GM12891 (cell line): ENCODE measurements at regions not wholly inside any gene's neighbourhood (a gene's known extent, or its start where the extent isn't known, plus 50 kb on each side); places are given as distances from the start of the nearest gene placed in this dataset.

Source experiments
- PAX5 ChIP-seq: IDR thresholded peaks from 2 replicates; pipeline ENCODE4 v1.6.1; 2011; ENCODE audit warnings: low read length, moderate library complexity, mild to moderate bottlenecking; ENCODE audit not compliant: insufficient read depth, severe bottlenecking
- POLR2A ChIP-seq: IDR thresholded peaks from 2 replicates; pipeline ENCODE4 v1.6.1; 2011; ENCODE audit warnings: low read depth, low read length, control low read depth
- POLR2AphosphoS5 ChIP-seq: IDR thresholded peaks from 2 replicates; pipeline ENCODE4 v1.6.1; 2011; ENCODE audit warnings: low read depth, low read length, control low read depth
- POU2F2 ChIP-seq: IDR thresholded peaks from 2 replicates; pipeline ENCODE4 v1.6.1; 2011; ENCODE audit warnings: low read depth, mild to moderate bottlenecking, control low read depth, low read length, moderate library complexity
- SPI1 ChIP-seq: IDR thresholded peaks from 2 replicates; pipeline ENCODE4 v1.6.1; 2011; ENCODE audit warnings: low read depth, low read length, control low read depth
- TAF1 ChIP-seq: IDR thresholded peaks from 2 replicates; pipeline ENCODE4 v1.6.1; 2011; ENCODE audit warnings: low read depth, low read length, control low read depth

GRCh38 chr4:59500103-59500502 is 1700.0 kb upstream of the ADGRL3 start:
- TF ChIP-seq POLR2AphosphoS5 = no peak
- TF ChIP-seq POU2F2 = no peak
- TF ChIP-seq POLR2A = no peak
- no peak for TF ChIP-seq TAF1
- no peak for TF ChIP-seq SPI1
- TF ChIP-seq PAX5 = no peak
